OCI-LY3 (cell line): ENCODE measurements at regions not wholly inside any gene's neighbourhood (a gene's known extent, or its start where the extent isn't known, plus 50 kb on each side); places are given as distances from the start of the nearest gene placed in this dataset.
"Not testable (repeated sequence)": the region's sequence is repeated elsewhere in the genome, so short reads cannot be mapped to it uniquely, and the experiment has no call there.

Source experiments
- H2AFZ ChIP-seq: fragments of 200-600, 300-600 bp; shearing (Covaris generic); 2 replicates; pipeline ENCODE4 v1.6.0; 2014; ENCODE audit warnings: antibody characterized with exemption, low read depth, low read length
- H3K27ac ChIP-seq: fragments of 200-600, 300-600 bp; sonication (generic); 2 replicates; pipeline ENCODE4 v1.5.1; 2014; ENCODE audit warnings: mild to moderate bottlenecking, low read length, moderate library complexity, mixed read lengths
- H3K27me3 ChIP-seq: fragments of 200-600, 300-600 bp; sonication (generic); 2 replicates; pipeline ENCODE4 v1.6.1; 2014; ENCODE audit warnings: low read depth, low read length, mixed read lengths
- H3K36me3 ChIP-seq: fragments of 200-600, 300-600 bp; sonication (generic); replicated peaks from 2 replicates; pipeline ENCODE3; 2014; ENCODE audit warnings: low read depth, low read length, mixed read lengths
- H3K4me1 ChIP-seq: fragments of 300-600, 200-600 bp; sonication (generic); 2 replicates; pipeline ENCODE4 v1.6.1; 2014; ENCODE audit warnings: low read length, mixed read lengths
- H3K4me2 ChIP-seq: fragments of 200-600, 300-600 bp; sonication (generic); 2 replicates; pipeline ENCODE4 v1.6.1; 2014; ENCODE audit warnings: low read length, mixed read lengths
- H3K4me3 ChIP-seq: fragments of 300-600, 200-600 bp; sonication (generic); 2 replicates; pipeline ENCODE4 v1.5.1; 2014; ENCODE audit warnings: antibody characterized with exemption, mild to moderate bottlenecking, low read length, moderate library complexity
- H3K79me2 ChIP-seq: fragments of 300-600, 200-600 bp; shearing (Covaris generic); 2 replicates; pipeline ENCODE4 v1.6.1; 2014; ENCODE audit warnings: mild to moderate bottlenecking, low read length, mixed read lengths
- H3K9ac ChIP-seq: fragments of 300-600, 200-600 bp; shearing (Covaris generic); 2 replicates; pipeline ENCODE4 v1.6.0; 2014; ENCODE audit warnings: mild to moderate bottlenecking, low read length, moderate library complexity
- H3K9me3 ChIP-seq: fragments of 200-600, 300-600 bp; shearing (Covaris generic); 2 replicates; pipeline ENCODE4 v1.6.1; 2014; ENCODE audit warnings: low read length, mixed read lengths; ENCODE audit not compliant: insufficient read depth
- H4K20me1 ChIP-seq: fragments of 200-600, 300-600 bp; sonication (generic); 2 replicates; pipeline ENCODE4 v1.6.1; 2016; ENCODE audit warnings: low read length, mixed read lengths; ENCODE audit not compliant: insufficient read depth
- EZH2phosphoT487 ChIP-seq: fragments of 200-600 bp; shearing (Covaris generic); IDR thresholded peaks from 2 replicates; pipeline ENCODE4 v1.6.1; 2018; ENCODE audit warnings: antibody characterized with exemption, mixed run types, low read depth
- TF ChIP-seq, protein P1 (sequence below): fragments of 200-600, 300-600 bp; sonication (generic); IDR thresholded peaks from 2 replicates; pipeline ENCODE4 v1.5.1; 2014; ENCODE audit warnings: antibody characterized with exemption, low read length, low read depth

DNA sequence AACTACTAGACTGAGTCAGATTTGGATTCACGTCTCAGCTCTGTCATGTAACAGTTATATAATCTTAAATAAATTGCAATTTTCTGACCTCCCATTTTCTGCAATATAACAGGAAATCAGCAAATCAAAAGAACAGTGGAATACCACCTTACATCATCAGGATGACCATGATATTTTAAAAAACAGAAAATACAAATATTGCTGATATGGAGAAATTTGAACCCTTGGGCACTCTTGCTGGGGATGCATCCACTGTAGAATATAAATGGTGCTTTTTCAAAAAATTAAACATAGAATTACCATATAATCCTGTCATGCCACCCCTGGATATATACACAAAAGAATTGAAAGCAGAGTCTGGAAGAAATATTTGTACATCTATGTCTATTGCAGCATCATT, 982.5 kb downstream of the TBL1XR1 start:
- Histone ChIP-seq H3K4me1 (no peaks in the 10 kb centered on the region), H4K20me1 (no peaks in the 10 kb centered on the region), H3K4me3 (no peak overlapping the region), H2AFZ (no peak overlapping the region), H3K27me3 (no peaks in the 10 kb centered on the region), H3K79me2 (no peaks in the 10 kb centered on the region), H3K36me3 (no peaks in the 10 kb centered on the region), H3K9me3 (no peaks in the 10 kb centered on the region), H3K27ac (no peak overlapping the region), H3K4me2 (no peak overlapping the region), H3K9ac (no peak overlapping the region)
- TF ChIP-seq, protein P1, sequence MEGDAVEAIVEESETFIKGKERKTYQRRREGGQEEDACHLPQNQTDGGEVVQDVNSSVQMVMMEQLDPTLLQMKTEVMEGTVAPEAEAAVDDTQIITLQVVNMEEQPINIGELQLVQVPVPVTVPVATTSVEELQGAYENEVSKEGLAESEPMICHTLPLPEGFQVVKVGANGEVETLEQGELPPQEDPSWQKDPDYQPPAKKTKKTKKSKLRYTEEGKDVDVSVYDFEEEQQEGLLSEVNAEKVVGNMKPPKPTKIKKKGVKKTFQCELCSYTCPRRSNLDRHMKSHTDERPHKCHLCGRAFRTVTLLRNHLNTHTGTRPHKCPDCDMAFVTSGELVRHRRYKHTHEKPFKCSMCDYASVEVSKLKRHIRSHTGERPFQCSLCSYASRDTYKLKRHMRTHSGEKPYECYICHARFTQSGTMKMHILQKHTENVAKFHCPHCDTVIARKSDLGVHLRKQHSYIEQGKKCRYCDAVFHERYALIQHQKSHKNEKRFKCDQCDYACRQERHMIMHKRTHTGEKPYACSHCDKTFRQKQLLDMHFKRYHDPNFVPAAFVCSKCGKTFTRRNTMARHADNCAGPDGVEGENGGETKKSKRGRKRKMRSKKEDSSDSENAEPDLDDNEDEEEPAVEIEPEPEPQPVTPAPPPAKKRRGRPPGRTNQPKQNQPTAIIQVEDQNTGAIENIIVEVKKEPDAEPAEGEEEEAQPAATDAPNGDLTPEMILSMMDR = no peak

DNA sequence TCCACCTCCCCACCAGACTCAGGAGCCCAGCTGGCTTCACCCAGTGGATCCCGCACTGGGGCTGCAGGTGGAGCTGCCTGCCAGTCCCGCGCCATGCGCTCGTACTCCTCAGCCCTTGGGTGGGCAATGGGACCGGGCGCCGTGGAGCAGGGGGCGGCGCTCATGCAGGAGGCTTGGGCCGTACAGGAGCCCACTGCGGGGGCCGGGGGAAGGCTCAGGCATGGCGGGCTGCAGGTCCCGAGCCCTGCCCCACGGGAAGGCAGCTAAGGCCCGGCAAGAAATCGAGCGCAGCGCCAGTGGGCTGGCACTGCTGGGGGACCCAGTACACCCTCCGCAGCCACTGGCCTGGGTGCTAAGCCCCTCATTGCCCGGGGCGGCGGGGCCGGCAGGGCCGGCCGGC, 984.0 kb downstream of the TBL1XR1 start:
- not testable (repeated sequence) for H3K4me2 ChIP-seq, H4K20me1 ChIP-seq, H3K9me3 ChIP-seq, H3K36me3 ChIP-seq, H3K27ac ChIP-seq, H3K79me2 ChIP-seq, H3K4me1 ChIP-seq, H2AFZ ChIP-seq, H3K4me3 ChIP-seq, H3K27me3 ChIP-seq, H3K9ac ChIP-seq

- H3K4me3 ChIP-seq = no peak overlapping the region
- no peaks in the 10 kb centered on the region for H3K36me3 ChIP-seq
- H4K20me1 ChIP-seq = no peaks in the 10 kb centered on the region
- H2AFZ ChIP-seq = no peak overlapping the region
- no peaks in the 10 kb centered on the region for H3K79me2 ChIP-seq
- H3K9ac ChIP-seq = no peak overlapping the region
- no peaks in the 10 kb centered on the region for H3K9me3 ChIP-seq
- H3K4me1 ChIP-seq = no peaks in the 10 kb centered on the region
- TF ChIP-seq, protein P1 = no peak
- TF ChIP-seq EZH2phosphoT487 = no peak
- H3K27ac ChIP-seq = no peak overlapping the region
- no peak overlapping the region for H3K4me2 ChIP-seq
- no peaks in the 10 kb centered on the region for H3K27me3 ChIP-seq
Measured at GRCh38 chr3:176208915-176209314, 988.4 kb downstream of the TBL1XR1 start.

DNA sequence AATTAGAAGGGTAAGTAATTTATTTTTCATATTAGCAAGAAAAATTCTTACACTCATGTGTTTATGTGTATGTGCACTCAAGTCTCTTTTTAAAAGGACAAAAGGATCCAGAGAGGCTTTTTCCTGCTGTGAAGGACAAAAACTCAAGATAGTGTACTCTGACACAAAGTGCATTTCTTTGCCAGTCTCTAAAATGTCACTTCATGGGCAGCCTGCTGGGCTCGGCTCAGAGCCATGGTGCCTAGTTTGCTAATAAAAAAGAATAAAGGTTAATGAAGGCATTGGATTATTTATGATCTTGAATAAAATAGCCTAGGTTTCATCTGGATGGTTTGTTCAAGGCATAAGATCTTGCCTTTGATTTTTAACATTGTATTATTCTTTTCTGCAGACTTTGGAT, 989.0 kb downstream of the TBL1XR1 start:
- H3K4me3 ChIP-seq = no peak overlapping the region
- H3K9me3 ChIP-seq = no peaks in the 10 kb centered on the region
- no peaks in the 10 kb centered on the region for H3K79me2 ChIP-seq
- H3K36me3 ChIP-seq = no peaks in the 10 kb centered on the region
- H3K4me2 ChIP-seq = no peak overlapping the region
- H2AFZ ChIP-seq = no peak overlapping the region
- H3K9ac ChIP-seq = no peak overlapping the region
- TF ChIP-seq, protein P1 = no peak
- TF ChIP-seq EZH2phosphoT487 = no peak
- H3K27ac ChIP-seq = no peak overlapping the region
- no peaks in the 10 kb centered on the region for H4K20me1 ChIP-seq
- no peaks in the 10 kb centered on the region for H3K27me3 ChIP-seq
- H3K4me1 ChIP-seq = no peaks in the 10 kb centered on the region

DNA sequence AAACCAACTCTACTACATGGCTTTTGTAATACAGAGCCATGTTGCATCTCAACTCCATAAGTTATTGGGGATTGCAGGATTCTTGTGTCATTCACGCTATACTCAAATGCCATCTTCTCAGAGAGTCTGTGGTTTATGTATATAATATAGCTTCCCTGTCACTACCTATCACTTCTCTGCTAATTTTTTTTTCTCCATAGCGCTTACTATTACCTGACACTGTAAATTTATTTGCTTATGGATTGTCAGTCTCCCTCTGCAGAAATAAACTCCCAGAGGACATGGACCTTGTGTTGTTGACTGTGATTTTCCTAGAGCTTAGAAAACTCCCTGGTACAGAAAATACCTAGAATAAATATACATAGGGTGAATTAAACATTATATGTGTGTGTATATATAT, 990.5 kb downstream of the TBL1XR1 start:
- Histone ChIP-seq H2AFZ (no peak overlapping the region), H3K27ac (no peak overlapping the region), H3K27me3 (no peaks in the 10 kb centered on the region), H3K79me2 (no peaks in the 10 kb centered on the region), H4K20me1 (no peaks in the 10 kb centered on the region), H3K9me3 (no peaks in the 10 kb centered on the region), H3K36me3 (no peaks in the 10 kb centered on the region), H3K9ac (no peak overlapping the region), H3K4me1 (no peaks in the 10 kb centered on the region), H3K4me3 (no peak overlapping the region), H3K4me2 (no peak overlapping the region)
- TF ChIP-seq, protein P1 = no peak
- no peak for TF ChIP-seq EZH2phosphoT487
